Adipocyte (in vitro differentiated cells): ENCODE measurements at regions not wholly inside any gene's neighbourhood (a gene's known extent, or its start where the extent isn't known, plus 50 kb on each side); places are given as distances from the start of the nearest gene placed in this dataset.

ENCODE experiments used
- DNase-seq: peaks from one replicate; pipeline ENCODE4 v3.0.0-alpha.2; 2015; ENCODE audit warnings: low read depth
- H3K27me3 ChIP-seq: replicated peaks from 2 replicates; pipeline ENCODE4 v1.7.0; 2013; ENCODE audit warnings: mild to moderate bottlenecking, low read length, moderate library complexity; ENCODE audit not compliant: control insufficient read depth, insufficient read depth
- H3K36me3 ChIP-seq: 2 replicates; pipeline ENCODE4 v1.7.0; 2013; ENCODE audit warnings: low read length, mild to moderate bottlenecking, moderate library complexity; ENCODE audit not compliant: control insufficient read depth, insufficient read depth, severe bottlenecking
- H3K4me1 ChIP-seq: 2 replicates; pipeline ENCODE4 v1.7.0; 2013; ENCODE audit warnings: mild to moderate bottlenecking, low read length, moderate library complexity; ENCODE audit not compliant: control insufficient read depth, insufficient read depth
- H3K4me3 ChIP-seq: 2 replicates; pipeline ENCODE4 v1.7.0; 2013; ENCODE audit warnings: mild to moderate bottlenecking, low read length, moderate library complexity
- H3K9ac ChIP-seq: 2 replicates; pipeline ENCODE4 v1.7.0; 2013; ENCODE audit warnings: mild to moderate bottlenecking, low read length, moderate library complexity
- H3K9me3 ChIP-seq: 2 replicates; pipeline ENCODE4 v1.7.0; 2013; ENCODE audit warnings: mild to moderate bottlenecking, low read length, moderate library complexity; ENCODE audit not compliant: control insufficient read depth

GRCh38 chr3:72120806-72121778 is 336.1 kb upstream of the PROK2 start:
- H3K4me3 ChIP-seq: no peak overlapping the region
- no peaks in the 10 kb centered on the region for H3K9me3 ChIP-seq
- H3K9ac ChIP-seq: no peak overlapping the region
- H3K27me3 ChIP-seq: no peaks in the 10 kb centered on the region
- no peaks in the 10 kb centered on the region for H3K36me3 ChIP-seq
- no peak for DNase-seq
- H3K4me1 ChIP-seq: peaks cover 13% of the 10 kb centered on the region

- Histone ChIP-seq H3K9ac (no peak overlapping the region), H3K27me3 (no peaks in the 10 kb centered on the region)
Observed at GRCh38 chr3:72120039-72120438, 335.1 kb upstream of the PROK2 start.

GRCh38 chr3:72118628-72119027 is 333.7 kb upstream of the PROK2 start:
- peaks cover 23% of the 10 kb centered on the region for H3K4me1 ChIP-seq
- H3K4me3 ChIP-seq: no peak overlapping the region
- H3K9ac ChIP-seq: no peak overlapping the region
- no peaks in the 10 kb centered on the region for H3K27me3 ChIP-seq
- no peaks in the 10 kb centered on the region for H3K9me3 ChIP-seq
- DNase-seq: no peak
- H3K36me3 ChIP-seq: no peaks in the 10 kb centered on the region

More at GRCh38 chr3:72120039-72120438, 335.1 kb upstream of the PROK2 start:
- no peak for DNase-seq
- H3K36me3 ChIP-seq: no peaks in the 10 kb centered on the region
- H3K4me1 ChIP-seq: peaks cover 18% of the 10 kb centered on the region
- no peak overlapping the region for H3K4me3 ChIP-seq
- no peaks in the 10 kb centered on the region for H3K9me3 ChIP-seq

GRCh38 chr3:72116226-72116625 is 331.3 kb upstream of the PROK2 start:
- DNase-seq: no peak
- Histone ChIP-seq H3K27me3 (no peaks in the 10 kb centered on the region), H3K4me3 (no peak overlapping the region), H3K9ac (no peak overlapping the region), H3K9me3 (no peaks in the 10 kb centered on the region), H3K4me1 (peaks cover 31% of the 10 kb centered on the region), H3K36me3 (no peaks in the 10 kb centered on the region)

- Histone ChIP-seq H3K36me3 (no peaks in the 10 kb centered on the region), H3K9ac (no peak overlapping the region), H3K27me3 (no peaks in the 10 kb centered on the region), H3K4me3 (no peak overlapping the region), H3K4me1 (peaks cover 31% of the 10 kb centered on the region), H3K9me3 (no peaks in the 10 kb centered on the region)
- DNase-seq: no peak
Observed at GRCh38 chr3:72115307-72115706, 330.4 kb upstream of the PROK2 start.

GRCh38 chr3:72114773-72115172 is 329.8 kb upstream of the PROK2 start:
- no peaks in the 10 kb centered on the region for H3K9me3 ChIP-seq
- peak; percentile 70 for DNase-seq
- H3K4me3 ChIP-seq: no peak overlapping the region
- no peak overlapping the region for H3K9ac ChIP-seq
- H3K4me1 ChIP-seq: peaks cover 31% of the 10 kb centered on the region
- H3K27me3 ChIP-seq: no peaks in the 10 kb centered on the region
- no peaks in the 10 kb centered on the region for H3K36me3 ChIP-seq

- Histone ChIP-seq H3K27me3 (no peaks in the 10 kb centered on the region), H3K4me1 (peaks cover 31% of the 10 kb centered on the region), H3K4me3 (no peak overlapping the region), H3K9ac (no peak overlapping the region), H3K36me3 (no peaks in the 10 kb centered on the region), H3K9me3 (no peaks in the 10 kb centered on the region)
- no peak for DNase-seq
Observed at GRCh38 chr3:72113964-72114363, 329.0 kb upstream of the PROK2 start.

- no peak overlapping the region for H3K4me3 ChIP-seq
- no peaks in the 10 kb centered on the region for H3K9me3 ChIP-seq
- no peak for DNase-seq
- no peak overlapping the region for H3K9ac ChIP-seq
- H3K4me1 ChIP-seq: peaks cover 31% of the 10 kb centered on the region
- H3K27me3 ChIP-seq: no peaks in the 10 kb centered on the region
- H3K36me3 ChIP-seq: no peaks in the 10 kb centered on the region
Observed at GRCh38 chr3:72113564-72113963, 328.6 kb upstream of the PROK2 start.

GRCh38 chr3:72112435-72112834 is 327.5 kb upstream of the PROK2 start:
- no peaks in the 10 kb centered on the region for H3K27me3 ChIP-seq
- no peak overlapping the region for H3K4me3 ChIP-seq
- H3K4me1 ChIP-seq: peaks cover 31% of the 10 kb centered on the region
- no peak overlapping the region for H3K9ac ChIP-seq
- H3K36me3 ChIP-seq: no peaks in the 10 kb centered on the region
- H3K9me3 ChIP-seq: no peaks in the 10 kb centered on the region
- DNase-seq: no peak

GRCh38 chr3:72111265-72112205 is 326.6 kb upstream of the PROK2 start:
- Histone ChIP-seq H3K4me1 (peaks cover 31% of the 10 kb centered on the region), H3K27me3 (no peaks in the 10 kb centered on the region), H3K36me3 (no peaks in the 10 kb centered on the region), H3K9me3 (no peaks in the 10 kb centered on the region), H3K9ac (no peak overlapping the region), H3K4me3 (no peak overlapping the region)
- DNase-seq: no peak
